ENCODE measurements at regions not wholly inside any gene's neighbourhood (a gene's known extent, or its start where the extent isn't known, plus 50 kb on each side); places are given as distances from the start of the nearest gene placed in this dataset.

DNA sequence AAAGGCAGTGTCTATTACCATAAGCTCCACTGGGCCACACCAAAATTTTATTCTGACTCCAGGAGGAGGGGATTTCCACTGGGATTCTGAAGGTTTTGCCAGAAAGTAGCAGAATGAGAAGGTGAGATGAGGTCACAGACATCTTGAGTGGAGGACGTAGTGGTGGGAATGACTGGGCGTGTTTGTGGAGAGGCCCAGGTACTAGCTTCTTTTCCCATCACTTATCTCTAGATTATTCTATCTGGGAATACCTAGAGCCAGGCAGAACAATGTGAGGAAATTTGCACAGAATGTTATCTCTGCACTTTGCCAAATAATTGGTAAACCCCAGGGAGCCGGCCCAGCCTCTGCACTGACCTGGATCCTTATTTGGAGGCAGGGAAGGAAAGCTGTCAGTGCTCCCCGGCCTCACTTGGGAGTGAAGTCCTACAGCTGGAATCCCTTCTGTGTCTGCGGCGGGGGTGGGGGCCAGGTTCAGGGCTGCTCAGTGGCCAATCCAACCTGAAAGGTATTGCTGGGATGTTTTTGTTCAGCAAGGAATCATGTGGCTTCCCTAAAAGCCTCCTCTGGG lies 129.4 kb downstream of the C12orf75 start:
- BruUV-seq (replicated peaks) = no TSS peak
- SMC1A ChIA-PET (ENCODE audit: uncharacterized antibody, unreplicated experiment) = no interaction called here
- Histone ChIP-seq H3K9ac (ENCODE audit: control insufficient read depth, insufficient read depth, low read length) (no peak overlapping the region), H3K9me3 (replicated peaks; ENCODE audit: control insufficient read depth, insufficient read depth, low read length) (no peaks in the 10 kb centered on the region; the same call in 2 of the 3 replicates), H3K36me3 (ENCODE audit: control insufficient read depth in 2 of 2, insufficient read depth in 2 of 2, low read length in 1 of 2) (no peaks in the 10 kb centered on the region), H3K4me3 (no peak overlapping the region), H3K27me3 (replicated peaks in 1 of 2; ENCODE audit: control insufficient read depth in 2 of 2, insufficient read depth in 2 of 2, low read length in 1 of 2) (no peaks in the 10 kb centered on the region), H3K4me1 (ENCODE audit: control insufficient read depth, insufficient read depth, low read length) (no peaks in the 10 kb centered on the region), H2AFZ (ENCODE audit: control insufficient read depth, low read depth, low read length) (no peak overlapping the region), H3K27ac (ENCODE audit: control insufficient read depth, insufficient read depth) (no peak overlapping the region), H3K79me2 (ENCODE audit: control insufficient read depth, insufficient read depth, low read length) (no peaks in the 10 kb centered on the region), H3K4me2 (ENCODE audit: control insufficient read depth, insufficient read depth) (no peak overlapping the region), H4K20me1 (ENCODE audit: control insufficient read depth, insufficient read depth) (no peaks in the 10 kb centered on the region)
- FAIRE-seq (no peak), DNase-seq (ENCODE audit: low read depth, low spot score) (no peak), ATAC-seq (no peak)
- POLR2A ChIA-PET = no interaction called here
- intact Hi-C loops (cut with micrococcal nuclease; ENCODE audit: unreplicated experiment) (no loop called here), in situ Hi-C loops (cut with MboI) (no loop called here)
- WGBS (ENCODE audit: insufficient coverage, insufficient replicate concordance, low lambda C conversion rate, missing lambda C conversion rate) = 48% methylated on average over 6 of the region's 6 CpGs
- RAD21 ChIA-PET (ENCODE audit: unreplicated experiment) = no interaction called here
- CTCF ChIA-PET = no interaction called here
- TF ChIP-seq FOS (IDR thresholded peaks at IDR 0.05; ENCODE audit: borderline replicate concordance, extremely low read depth, insufficient read length) = no peak
- no peak for TF ChIP-seq NFYB (IDR thresholded peaks at IDR 0.05; ENCODE audit: insufficient read depth, low read depth, low read length)
- TF ChIP-seq, protein P1, sequence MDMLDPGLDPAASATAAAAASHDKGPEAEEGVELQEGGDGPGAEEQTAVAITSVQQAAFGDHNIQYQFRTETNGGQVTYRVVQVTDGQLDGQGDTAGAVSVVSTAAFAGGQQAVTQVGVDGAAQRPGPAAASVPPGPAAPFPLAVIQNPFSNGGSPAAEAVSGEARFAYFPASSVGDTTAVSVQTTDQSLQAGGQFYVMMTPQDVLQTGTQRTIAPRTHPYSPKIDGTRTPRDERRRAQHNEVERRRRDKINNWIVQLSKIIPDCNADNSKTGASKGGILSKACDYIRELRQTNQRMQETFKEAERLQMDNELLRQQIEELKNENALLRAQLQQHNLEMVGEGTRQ (IDR thresholded peaks at IDR 0.05; ENCODE audit: borderline replicate concordance, low read depth, low read length) = no peak
- TF ChIP-seq SMAD5 (IDR thresholded peaks at IDR 0.05; ENCODE audit: low read depth) = no peak
- no peak for TF ChIP-seq SMAD1 (IDR thresholded peaks at IDR 0.05; ENCODE audit: low read depth, partially characterized antibody)
- no peak for TF ChIP-seq PAX8 (IDR thresholded peaks at IDR 0.05)
- TF ChIP-seq MEF2A (IDR thresholded peaks at IDR 0.05; ENCODE audit: insufficient read depth, low read depth, low read length) = no peak
- TF ChIP-seq FOXM1 (IDR thresholded peaks at IDR 0.05; ENCODE audit: low read depth, low read length) = no peak
- no peak for TF ChIP-seq POLR2A (IDR thresholded peaks at IDR 0.05; ENCODE audit: low read depth, low read length)
- no peak for TF ChIP-seq SPI1 (IDR thresholded peaks at IDR 0.05; ENCODE audit: borderline replicate concordance, insufficient read depth, low read depth, low read length)
- TF ChIP-seq SREBF2 (IDR thresholded peaks at IDR 0.05; ENCODE audit: low read length) = no peak
- no peak for TF ChIP-seq EED (IDR thresholded peaks at IDR 0.05; ENCODE audit: low read depth)
- TF ChIP-seq, protein P2, sequence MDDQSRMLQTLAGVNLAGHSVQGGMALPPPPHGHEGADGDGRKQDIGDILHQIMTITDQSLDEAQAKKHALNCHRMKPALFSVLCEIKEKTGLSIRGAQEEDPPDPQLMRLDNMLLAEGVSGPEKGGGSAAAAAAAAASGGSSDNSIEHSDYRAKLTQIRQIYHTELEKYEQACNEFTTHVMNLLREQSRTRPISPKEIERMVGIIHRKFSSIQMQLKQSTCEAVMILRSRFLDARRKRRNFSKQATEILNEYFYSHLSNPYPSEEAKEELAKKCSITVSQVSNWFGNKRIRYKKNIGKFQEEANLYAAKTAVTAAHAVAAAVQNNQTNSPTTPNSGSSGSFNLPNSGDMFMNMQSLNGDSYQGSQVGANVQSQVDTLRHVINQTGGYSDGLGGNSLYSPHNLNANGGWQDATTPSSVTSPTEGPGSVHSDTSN (IDR thresholded peaks at IDR 0.05; ENCODE audit: insufficient replicate concordance, low read depth, low read length) = no peak
- TF ChIP-seq SIN3A (IDR thresholded peaks at IDR 0.05; ENCODE audit: low read depth, low read length) = no peak
- TF ChIP-seq, protein P3, sequence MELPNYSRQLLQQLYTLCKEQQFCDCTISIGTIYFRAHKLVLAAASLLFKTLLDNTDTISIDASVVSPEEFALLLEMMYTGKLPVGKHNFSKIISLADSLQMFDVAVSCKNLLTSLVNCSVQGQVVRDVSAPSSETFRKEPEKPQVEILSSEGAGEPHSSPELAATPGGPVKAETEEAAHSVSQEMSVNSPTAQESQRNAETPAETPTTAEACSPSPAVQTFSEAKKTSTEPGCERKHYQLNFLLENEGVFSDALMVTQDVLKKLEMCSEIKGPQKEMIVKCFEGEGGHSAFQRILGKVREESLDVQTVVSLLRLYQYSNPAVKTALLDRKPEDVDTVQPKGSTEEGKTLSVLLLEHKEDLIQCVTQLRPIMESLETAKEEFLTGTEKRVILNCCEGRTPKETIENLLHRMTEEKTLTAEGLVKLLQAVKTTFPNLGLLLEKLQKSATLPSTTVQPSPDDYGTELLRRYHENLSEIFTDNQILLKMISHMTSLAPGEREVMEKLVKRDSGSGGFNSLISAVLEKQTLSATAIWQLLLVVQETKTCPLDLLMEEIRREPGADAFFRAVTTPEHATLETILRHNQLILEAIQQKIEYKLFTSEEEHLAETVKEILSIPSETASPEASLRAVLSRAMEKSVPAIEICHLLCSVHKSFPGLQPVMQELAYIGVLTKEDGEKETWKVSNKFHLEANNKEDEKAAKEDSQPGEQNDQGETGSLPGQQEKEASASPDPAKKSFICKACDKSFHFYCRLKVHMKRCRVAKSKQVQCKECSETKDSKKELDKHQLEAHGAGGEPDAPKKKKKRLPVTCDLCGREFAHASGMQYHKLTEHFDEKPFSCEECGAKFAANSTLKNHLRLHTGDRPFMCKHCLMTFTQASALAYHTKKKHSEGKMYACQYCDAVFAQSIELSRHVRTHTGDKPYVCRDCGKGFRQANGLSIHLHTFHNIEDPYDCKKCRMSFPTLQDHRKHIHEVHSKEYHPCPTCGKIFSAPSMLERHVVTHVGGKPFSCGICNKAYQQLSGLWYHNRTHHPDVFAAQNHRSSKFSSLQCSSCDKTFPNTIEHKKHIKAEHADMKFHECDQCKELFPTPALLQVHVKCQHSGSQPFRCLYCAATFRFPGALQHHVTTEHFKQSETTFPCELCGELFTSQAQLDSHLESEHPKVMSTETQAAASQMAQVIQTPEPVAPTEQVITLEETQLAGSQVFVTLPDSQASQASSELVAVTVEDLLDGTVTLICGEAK (IDR thresholded peaks at IDR 0.05; ENCODE audit: borderline replicate concordance) = no peak
- TF ChIP-seq, protein P4, sequence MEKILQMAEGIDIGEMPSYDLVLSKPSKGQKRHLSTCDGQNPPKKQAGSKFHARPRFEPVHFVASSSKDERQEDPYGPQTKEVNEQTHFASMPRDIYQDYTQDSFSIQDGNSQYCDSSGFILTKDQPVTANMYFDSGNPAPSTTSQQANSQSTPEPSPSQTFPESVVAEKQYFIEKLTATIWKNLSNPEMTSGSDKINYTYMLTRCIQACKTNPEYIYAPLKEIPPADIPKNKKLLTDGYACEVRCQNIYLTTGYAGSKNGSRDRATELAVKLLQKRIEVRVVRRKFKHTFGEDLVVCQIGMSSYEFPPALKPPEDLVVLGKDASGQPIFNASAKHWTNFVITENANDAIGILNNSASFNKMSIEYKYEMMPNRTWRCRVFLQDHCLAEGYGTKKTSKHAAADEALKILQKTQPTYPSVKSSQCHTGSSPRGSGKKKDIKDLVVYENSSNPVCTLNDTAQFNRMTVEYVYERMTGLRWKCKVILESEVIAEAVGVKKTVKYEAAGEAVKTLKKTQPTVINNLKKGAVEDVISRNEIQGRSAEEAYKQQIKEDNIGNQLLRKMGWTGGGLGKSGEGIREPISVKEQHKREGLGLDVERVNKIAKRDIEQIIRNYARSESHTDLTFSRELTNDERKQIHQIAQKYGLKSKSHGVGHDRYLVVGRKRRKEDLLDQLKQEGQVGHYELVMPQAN (conservative IDR thresholded peaks at IDR 0.05) = no peak
- TF ChIP-seq RCOR1 (conservative IDR thresholded peaks at IDR 0.05; ENCODE audit: low read depth, low read length) = no peak
- no peak for TF ChIP-seq YBX1 (IDR thresholded peaks at IDR 0.05)
- TF ChIP-seq MTA3 (IDR thresholded peaks at IDR 0.05; ENCODE audit: borderline replicate concordance, low read length) = no peak
